Kidney (tissue), 13 donors: ENCODE measurements at regions not wholly inside any gene's neighbourhood (a gene's known extent, or its start where the extent isn't known, plus 50 kb on each side); places are given as distances from the start of the nearest gene placed in this dataset.

Experiments used
- DNase-seq, 5 donors: peaks; one replicate each; pipeline ENCODE4 v3.0.0-alpha.2; 2013 to 2020
- FAIRE-seq: peaks from 2 replicates; lab custom pipeline; 2012; peaks lifted over from hg19 to GRCh38; lab: Jason Lieb, UNC
- H3K27ac ChIP-seq, 2 donors: one replicate each; pipeline ENCODE4 v1.7.0; 2013; ENCODE audit warnings: low read depth in 2 of 2, low read length in 2 of 2, inconsistent platforms in 1 of 2
- H3K27me3 ChIP-seq: one replicate; pipeline ENCODE4 v1.7.1; 2013; ENCODE audit warnings: low read length, inconsistent platforms; ENCODE audit not compliant: control insufficient read depth, insufficient read depth
- H3K36me3 ChIP-seq, 3 donors: one replicate each; pipeline versions ENCODE4 v1.7.0 to v1.7.1; 2013; ENCODE audit warnings: low read length in 3 of 3, control low read depth in 1 of 3, inconsistent platforms in 1 of 3; ENCODE audit not compliant: insufficient read depth in 3 of 3, control insufficient read depth in 2 of 3
- H3K4me1 ChIP-seq, 3 donors: one replicate each; pipeline versions ENCODE4 v1.7.0 to v1.7.1; 2013; ENCODE audit warnings: low read length in 3 of 3, inconsistent platforms in 1 of 3, low read depth in 1 of 3; ENCODE audit not compliant: control insufficient read depth in 2 of 3, insufficient read depth in 2 of 3
- H3K4me3 ChIP-seq, 3 donors: one replicate each; pipeline versions ENCODE4 v1.7.0 to v1.8.1; 2013; ENCODE audit warnings: low read length in 3 of 3, control low read depth in 1 of 3, inconsistent platforms in 1 of 3
- H3K9ac ChIP-seq, 3 donors: one replicate each; pipeline versions ENCODE4 v1.7.0 to v1.7.1; 2013; ENCODE audit warnings: low read length in 3 of 3, control low read depth in 1 of 3, inconsistent platforms in 1 of 3
- H3K9me3 ChIP-seq, 3 donors: one replicate each; pipeline versions ENCODE4 v1.7.0 to v1.7.1; 2013; ENCODE audit warnings: low read length in 3 of 3, control low read depth in 1 of 3, inconsistent platforms in 1 of 3; ENCODE audit not compliant: control insufficient read depth in 2 of 3, insufficient read depth in 1 of 3
- intact Hi-C: fragments of 100-400 bp; cut with DNase I; formaldehyde crosslinking; loops from one replicate; pipeline ENCODE4 v1.11.1; 2022
- TF ChIP-seq, protein P1 (sequence below): IDR thresholded peaks from 3 replicates; pipeline ENCODE4 v1.5.1; 2012; ENCODE audit warnings: mild to moderate bottlenecking, moderate library complexity, borderline replicate concordance; ENCODE audit not compliant: insufficient read depth; ENCODE audit errors: extremely low read depth
- donor health status: control.
- donor health status: control.
- donor health status: control.
- donor health status: control.
- donor health status: control.
- donor health status: DM: yes; HTN: yes; CAD: no.
- donor health status: Normal renal cell carcinoma (clear cell type).

DNA sequence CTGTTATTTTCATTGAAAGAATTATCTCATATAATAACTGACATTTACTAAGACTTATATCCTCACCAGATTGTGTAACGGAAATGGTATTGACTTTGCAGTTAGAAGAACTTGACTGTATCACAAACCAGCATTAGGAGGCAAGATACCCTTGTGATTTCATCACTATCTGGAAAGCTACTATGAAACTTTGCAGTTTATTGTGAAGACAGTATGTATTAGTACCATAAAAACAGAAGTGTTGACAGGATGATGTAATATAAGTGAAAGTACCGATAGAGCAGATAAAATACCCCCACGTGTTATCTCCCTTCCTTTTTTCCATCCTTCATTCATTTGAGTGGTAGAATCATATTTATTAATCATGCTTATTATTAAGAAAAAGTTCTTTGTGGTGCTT is 365.7 kb upstream of the KLHL1 start:
- H3K27ac ChIP-seq, result no peak overlapping the region
- no peaks in the 10 kb centered on the region for H3K9me3 ChIP-seq
- H3K27me3 ChIP-seq, result no peaks in the 10 kb centered on the region
- no peaks in the 10 kb centered on the region for H3K36me3 ChIP-seq
- FAIRE-seq (no peak), DNase-seq (no peak)
- H3K4me3 ChIP-seq, result no peak overlapping the region
- intact Hi-C loops, result no loop called here
- no peaks in the 10 kb centered on the region for H3K4me1 ChIP-seq
- TF ChIP-seq, protein P1, sequence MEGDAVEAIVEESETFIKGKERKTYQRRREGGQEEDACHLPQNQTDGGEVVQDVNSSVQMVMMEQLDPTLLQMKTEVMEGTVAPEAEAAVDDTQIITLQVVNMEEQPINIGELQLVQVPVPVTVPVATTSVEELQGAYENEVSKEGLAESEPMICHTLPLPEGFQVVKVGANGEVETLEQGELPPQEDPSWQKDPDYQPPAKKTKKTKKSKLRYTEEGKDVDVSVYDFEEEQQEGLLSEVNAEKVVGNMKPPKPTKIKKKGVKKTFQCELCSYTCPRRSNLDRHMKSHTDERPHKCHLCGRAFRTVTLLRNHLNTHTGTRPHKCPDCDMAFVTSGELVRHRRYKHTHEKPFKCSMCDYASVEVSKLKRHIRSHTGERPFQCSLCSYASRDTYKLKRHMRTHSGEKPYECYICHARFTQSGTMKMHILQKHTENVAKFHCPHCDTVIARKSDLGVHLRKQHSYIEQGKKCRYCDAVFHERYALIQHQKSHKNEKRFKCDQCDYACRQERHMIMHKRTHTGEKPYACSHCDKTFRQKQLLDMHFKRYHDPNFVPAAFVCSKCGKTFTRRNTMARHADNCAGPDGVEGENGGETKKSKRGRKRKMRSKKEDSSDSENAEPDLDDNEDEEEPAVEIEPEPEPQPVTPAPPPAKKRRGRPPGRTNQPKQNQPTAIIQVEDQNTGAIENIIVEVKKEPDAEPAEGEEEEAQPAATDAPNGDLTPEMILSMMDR, result no peak
- H3K9ac ChIP-seq, result no peak overlapping the region

DNA sequence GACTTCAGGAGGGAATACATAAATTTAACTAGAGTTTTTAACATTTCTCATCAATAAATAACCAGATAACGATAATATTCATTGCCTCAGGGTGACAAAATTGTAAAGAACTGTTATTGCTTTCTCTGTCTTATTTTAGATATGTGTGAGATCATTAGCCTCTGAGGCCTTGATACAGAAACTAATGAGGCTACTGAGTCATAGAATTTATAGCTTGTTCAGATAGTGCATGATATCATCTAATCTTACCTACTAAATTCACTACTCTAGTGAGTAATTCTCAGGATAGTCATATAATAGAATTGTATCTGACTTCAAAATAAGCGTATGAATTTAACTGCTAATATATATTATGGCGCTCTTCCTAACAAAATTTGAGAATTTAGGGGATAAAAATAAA is 360.8 kb upstream of the KLHL1 start:
- FAIRE-seq (no peak), DNase-seq (no peak)
- H3K4me3 ChIP-seq, result no peak overlapping the region
- H3K27ac ChIP-seq, result no peak overlapping the region
- H3K9me3 ChIP-seq, result no peaks in the 10 kb centered on the region
- H3K36me3 ChIP-seq, result no peaks in the 10 kb centered on the region
- no peaks in the 10 kb centered on the region for H3K4me1 ChIP-seq
- intact Hi-C loops, result no loop called here
- TF ChIP-seq, protein P1, result no peak
- H3K9ac ChIP-seq, result no peak overlapping the region
- H3K27me3 ChIP-seq, result no peaks in the 10 kb centered on the region

DNA sequence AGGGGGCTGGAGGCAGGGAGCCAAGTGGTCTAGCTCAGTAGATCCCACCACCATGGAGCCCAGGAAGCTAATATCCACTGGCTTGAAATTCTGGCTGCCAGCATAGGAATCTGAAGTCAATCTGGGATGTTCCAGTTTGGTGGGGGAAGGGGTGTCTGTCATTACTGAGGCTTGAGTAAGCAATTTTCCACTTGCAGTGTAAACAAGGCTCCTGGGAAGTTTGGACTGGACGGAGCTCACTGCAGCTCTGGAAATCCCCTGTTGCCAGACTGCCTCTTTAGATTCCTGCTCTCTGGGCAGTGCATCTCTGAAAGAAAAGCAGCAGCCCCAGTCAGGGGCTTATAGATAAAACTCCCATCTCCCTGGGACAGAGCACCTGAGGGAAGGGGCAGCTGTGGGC is 349.2 kb upstream of the KLHL1 start:
- H3K36me3 ChIP-seq, result no peaks in the 10 kb centered on the region
- DNase-seq (no peak), FAIRE-seq (no peak)
- H3K27ac ChIP-seq, result no peak overlapping the region
- H3K9ac ChIP-seq, result no peak overlapping the region
- no peaks in the 10 kb centered on the region for H3K9me3 ChIP-seq
- H3K27me3 ChIP-seq, result no peaks in the 10 kb centered on the region
- TF ChIP-seq, protein P1, result no peak
- intact Hi-C loops, result no loop called here
- no peak overlapping the region for H3K4me3 ChIP-seq
- H3K4me1 ChIP-seq, result no peaks in the 10 kb centered on the region

DNA sequence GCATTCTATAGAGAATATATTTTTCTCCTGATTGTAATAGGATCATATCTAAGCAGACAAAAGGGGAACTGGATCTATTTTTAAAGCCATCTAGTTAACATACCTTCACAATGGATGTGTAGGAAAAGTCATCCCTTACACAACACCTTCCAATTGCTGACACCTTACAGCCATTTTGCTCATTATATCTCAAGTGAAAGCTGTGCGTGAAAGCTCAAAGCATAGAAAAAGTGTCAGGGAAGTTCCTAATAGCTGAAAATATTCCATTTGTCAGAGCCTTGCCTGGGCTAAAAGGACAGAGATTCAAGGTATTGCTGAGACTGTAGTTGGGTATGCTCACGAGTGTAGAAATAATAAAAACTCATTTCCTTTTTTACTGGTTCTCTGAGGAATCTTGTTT is 340.6 kb upstream of the KLHL1 start:
- H3K27ac ChIP-seq, result no peak overlapping the region
- no peaks in the 10 kb centered on the region for H3K27me3 ChIP-seq
- FAIRE-seq (no peak), DNase-seq (no peak)
- TF ChIP-seq, protein P1, result no peak
- intact Hi-C loops, result no loop called here
- H3K9ac ChIP-seq, result no peak overlapping the region
- no peaks in the 10 kb centered on the region for H3K4me1 ChIP-seq
- H3K36me3 ChIP-seq, result no peaks in the 10 kb centered on the region
- H3K4me3 ChIP-seq, result no peak overlapping the region
- no peaks in the 10 kb centered on the region for H3K9me3 ChIP-seq
